HEK293 (cell line): ENCODE measurements at regions not wholly inside any gene's neighbourhood (a gene's known extent, or its start where the extent isn't known, plus 50 kb on each side); places are given as distances from the start of the nearest gene placed in this dataset.

Source experiments
- CTCF ChIP-seq: fragments of 450-650 bp; formaldehyde crosslinking; IDR thresholded peaks from 2 replicates; pipeline ENCODE4 v1.5.1; 2016; ENCODE audit warnings: missing biosample characterization, missing genetic modification characterization
- ZNF138 ChIP-seq: fragments of 450-650 bp; formaldehyde crosslinking; IDR thresholded peaks from 2 replicates; pipeline ENCODE4 v1.5.1; 2016; ENCODE audit warnings: missing biosample characterization, missing genetic modification characterization, borderline replicate concordance

DNA sequence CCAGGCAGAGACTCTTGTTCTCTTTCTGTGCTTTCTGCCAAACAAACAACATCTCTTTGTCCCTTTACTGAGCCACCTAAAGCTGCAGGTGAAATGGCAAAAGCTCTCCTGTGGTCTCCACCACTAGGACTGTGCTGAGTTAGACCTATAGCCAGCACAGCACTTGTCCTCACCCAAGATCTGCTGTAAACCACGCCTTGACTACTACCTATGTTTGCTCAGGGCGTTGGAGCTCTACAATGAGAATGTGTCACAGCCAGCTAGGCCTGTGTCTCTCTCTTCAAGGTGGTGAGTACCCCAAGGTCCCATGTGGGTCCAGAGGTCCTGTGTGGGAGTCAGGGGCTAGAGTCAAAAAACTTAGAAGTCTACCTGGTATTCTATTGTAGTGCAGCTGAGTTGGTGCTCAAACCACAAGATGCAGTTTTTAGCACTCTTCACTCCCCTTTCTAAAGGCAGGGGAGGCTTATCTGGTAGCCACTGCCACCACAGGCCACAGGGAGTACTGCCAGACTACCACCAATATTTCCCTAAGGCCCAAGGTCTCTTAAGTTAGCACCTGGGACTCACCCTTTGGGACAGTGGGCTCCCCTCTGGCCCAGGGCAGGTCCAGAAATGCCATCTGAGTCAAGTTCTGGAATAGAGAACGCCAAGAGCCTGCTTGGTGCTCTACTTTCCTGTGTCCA lies 96.8 kb upstream of the RPRM start:
- no peak for TF ChIP-seq ZNF138 (tag by site-specific recombination)
- no peak for TF ChIP-seq CTCF (tag by site-specific recombination)
